T-helper 1 cell treated with Interleukin-12 subunit alpha and Interleukin-12 subunit beta and Interleukin-4 antibody, amounts not matched to agents 30 μg/mL and 1 μg/mL, for 36 hours (primary cell): ENCODE measurements at regions not wholly inside any gene's neighbourhood (a gene's known extent, or its start where the extent isn't known, plus 50 kb on each side); places are given as distances from the start of the nearest gene placed in this dataset.

Source experiments
- H3K27ac Mint-ChIP-seq: one replicate; pipeline ENCODE4 v1.8.0; 2021; ENCODE audit warnings: mild to moderate bottlenecking, mixed read lengths
- H3K27me3 Mint-ChIP-seq: one replicate; pipeline ENCODE4 v1.8.0; 2021; ENCODE audit warnings: low read depth, mixed read lengths
- H3K36me3 Mint-ChIP-seq: one replicate; pipeline ENCODE4 v1.8.0; 2021; ENCODE audit warnings: low read depth, mixed read lengths
- H3K4me1 Mint-ChIP-seq: one replicate; pipeline ENCODE4 v1.8.0; 2021; ENCODE audit warnings: low read depth, mixed read lengths
- H3K4me3 Mint-ChIP-seq: one replicate; pipeline ENCODE4 v1.8.0; 2021; ENCODE audit warnings: mild to moderate bottlenecking, moderate library complexity, mixed read lengths
- H3K9me3 Mint-ChIP-seq: one replicate; pipeline ENCODE4 v1.8.0; 2021; ENCODE audit warnings: mixed read lengths

DNA sequence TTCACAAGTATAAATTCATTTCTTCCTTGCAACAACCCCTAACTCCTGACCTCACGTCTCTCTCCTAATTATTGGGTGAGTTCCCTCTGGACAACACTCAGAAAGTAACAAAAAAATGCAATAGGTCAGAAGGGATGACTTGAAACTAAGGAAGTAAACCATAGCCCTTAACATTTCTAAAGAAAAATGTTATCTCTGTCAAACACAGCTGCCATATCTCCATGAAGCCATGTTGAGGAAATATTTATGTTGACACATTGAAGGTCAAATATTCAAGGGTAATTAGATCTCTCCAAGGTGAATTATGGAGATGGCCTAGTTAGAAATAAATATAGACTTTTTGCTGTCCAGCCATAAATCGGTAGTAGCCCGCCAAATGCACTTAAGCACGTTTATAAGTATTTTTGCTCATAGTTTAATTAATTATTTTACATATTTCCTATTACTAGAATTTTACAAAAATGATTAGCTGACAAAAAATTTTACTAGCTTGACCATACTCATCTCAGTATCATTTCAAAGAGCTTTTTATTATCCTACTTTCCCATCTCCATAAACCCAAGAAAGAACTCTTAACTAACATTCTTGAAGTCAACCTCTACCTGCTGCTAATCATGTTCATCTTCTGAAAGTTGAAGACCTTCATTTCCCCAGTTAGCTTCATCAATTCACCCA lies 160.1 kb upstream of the PKN2 start:
- Mint-ChIP-seq H3K4me3 (no peak overlapping the region), H3K27me3 (peaks cover 8% of the 10 kb centered on the region), H3K4me1 (no peaks in the 10 kb centered on the region), H3K9me3 (no peaks in the 10 kb centered on the region), H3K36me3 (no peaks in the 10 kb centered on the region), H3K27ac (no peak overlapping the region)

DNA sequence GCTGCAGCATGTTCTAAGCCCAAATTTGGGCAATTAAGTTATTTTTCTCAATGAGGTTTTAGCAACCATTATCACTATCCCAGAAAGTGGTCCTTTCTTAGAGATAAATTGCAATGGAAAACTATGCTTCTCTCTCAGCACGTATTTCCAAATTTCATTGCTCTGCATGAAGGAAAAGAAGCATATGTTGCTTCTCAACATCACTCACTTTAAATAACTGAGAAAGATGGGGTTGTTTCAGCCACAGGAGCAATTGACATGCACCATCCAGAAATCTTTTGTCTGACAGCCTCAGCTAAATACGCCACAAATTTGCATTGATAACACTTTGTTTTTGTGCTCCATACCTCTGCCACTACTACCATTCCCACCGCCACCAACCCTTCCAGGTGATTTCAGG lies 157.6 kb upstream of the PKN2 start:
- Mint-ChIP-seq H3K27ac (no peak overlapping the region), H3K27me3 (peaks cover 15% of the 10 kb centered on the region), H3K36me3 (no peaks in the 10 kb centered on the region), H3K4me1 (no peaks in the 10 kb centered on the region), H3K9me3 (no peaks in the 10 kb centered on the region), H3K4me3 (no peak overlapping the region)

DNA sequence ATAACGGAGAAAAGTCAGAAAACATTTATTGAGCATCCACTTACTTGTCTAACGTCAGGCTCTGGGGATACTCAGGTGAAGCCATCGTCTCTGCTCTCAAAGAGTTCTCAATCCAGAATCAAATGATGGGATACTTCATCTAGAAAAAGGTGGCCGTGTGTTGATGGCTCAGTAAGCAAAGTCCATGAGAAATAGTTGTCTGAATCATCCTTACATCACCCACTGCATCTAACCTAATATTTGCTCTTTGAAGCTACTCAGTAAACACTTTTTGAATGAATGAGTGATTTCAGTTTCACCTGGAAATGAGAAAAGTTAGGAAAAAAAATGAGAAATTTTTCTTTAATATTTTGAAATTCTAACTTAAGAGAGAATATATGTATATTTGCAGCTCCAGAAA lies 155.3 kb upstream of the PKN2 start:
- H3K9me3 Mint-ChIP-seq, result no peaks in the 10 kb centered on the region
- no peak overlapping the region for H3K4me3 Mint-ChIP-seq
- H3K36me3 Mint-ChIP-seq, result no peaks in the 10 kb centered on the region
- H3K27ac Mint-ChIP-seq, result no peak overlapping the region
- no peaks in the 10 kb centered on the region for H3K4me1 Mint-ChIP-seq
- peaks cover 7% of the 10 kb centered on the region for H3K27me3 Mint-ChIP-seq

DNA sequence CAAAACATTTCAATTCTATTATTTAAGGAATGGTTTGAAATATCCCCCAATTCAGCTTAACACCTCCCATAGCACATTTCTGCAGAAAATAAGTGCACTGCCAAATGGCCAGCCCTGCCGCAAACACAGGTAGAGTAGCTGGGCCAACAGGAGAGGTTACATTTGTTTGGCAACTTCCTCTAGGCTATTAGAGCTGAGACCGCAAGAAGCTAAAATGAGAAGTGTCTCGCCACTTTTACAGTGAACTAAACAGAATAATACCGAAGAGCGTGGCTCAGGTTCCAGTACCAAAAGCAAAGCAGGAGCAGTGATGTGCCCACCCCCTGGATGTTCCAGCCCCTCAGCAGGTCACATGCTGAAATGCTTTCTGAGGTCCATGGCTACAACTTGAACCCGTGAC lies 154.5 kb upstream of the PKN2 start:
- Mint-ChIP-seq H3K9me3 (no peaks in the 10 kb centered on the region), H3K36me3 (no peaks in the 10 kb centered on the region), H3K27ac (no peak overlapping the region), H3K4me1 (no peaks in the 10 kb centered on the region), H3K4me3 (no peak overlapping the region), H3K27me3 (peaks cover 7% of the 10 kb centered on the region)

DNA sequence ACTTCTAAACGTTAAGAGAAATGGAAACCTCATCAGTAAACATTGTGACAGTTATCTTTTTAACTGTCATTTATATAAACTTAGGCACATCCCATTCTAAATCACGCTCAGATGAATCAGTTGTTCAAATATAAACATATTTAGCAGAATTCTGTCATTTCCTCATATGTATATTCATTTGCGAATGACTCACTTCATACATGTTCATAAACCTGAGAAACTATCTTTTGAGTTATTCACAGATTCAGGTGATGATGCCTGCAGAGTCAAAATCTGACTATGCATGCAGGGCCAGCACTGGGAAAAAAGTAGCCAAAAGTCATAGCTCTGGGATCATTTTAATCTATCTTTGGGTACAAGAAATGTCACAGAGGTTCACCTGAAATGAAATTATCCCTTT lies 153.8 kb upstream of the PKN2 start:
- peaks cover 7% of the 10 kb centered on the region for H3K27me3 Mint-ChIP-seq
- H3K9me3 Mint-ChIP-seq, result no peaks in the 10 kb centered on the region
- H3K36me3 Mint-ChIP-seq, result no peaks in the 10 kb centered on the region
- H3K4me1 Mint-ChIP-seq, result no peaks in the 10 kb centered on the region
- H3K4me3 Mint-ChIP-seq, result no peak overlapping the region
- no peak overlapping the region for H3K27ac Mint-ChIP-seq

DNA sequence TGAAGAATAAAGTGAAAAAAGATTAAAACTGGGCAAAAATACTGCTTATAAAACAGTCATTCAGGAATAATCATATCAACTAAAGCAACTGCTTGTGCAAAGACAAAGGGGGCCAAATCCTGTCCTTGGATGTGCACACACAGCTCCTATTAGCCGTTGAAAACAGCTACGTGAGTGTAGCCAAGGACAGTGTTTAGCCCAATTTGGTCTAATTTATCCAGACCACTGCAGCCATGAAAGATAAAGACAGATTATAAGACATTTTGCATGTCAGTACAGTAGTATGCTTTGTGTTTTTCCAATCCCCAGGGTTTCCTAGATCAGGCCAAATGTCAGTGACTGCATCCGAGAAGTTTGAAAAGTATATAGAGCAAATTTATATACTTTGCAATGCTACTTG lies 146.3 kb upstream of the PKN2 start:
- Mint-ChIP-seq H3K4me3 (no peak overlapping the region), H3K9me3 (no peaks in the 10 kb centered on the region), H3K27me3 (no peaks in the 10 kb centered on the region), H3K36me3 (no peaks in the 10 kb centered on the region), H3K27ac (no peak overlapping the region), H3K4me1 (no peaks in the 10 kb centered on the region)

DNA sequence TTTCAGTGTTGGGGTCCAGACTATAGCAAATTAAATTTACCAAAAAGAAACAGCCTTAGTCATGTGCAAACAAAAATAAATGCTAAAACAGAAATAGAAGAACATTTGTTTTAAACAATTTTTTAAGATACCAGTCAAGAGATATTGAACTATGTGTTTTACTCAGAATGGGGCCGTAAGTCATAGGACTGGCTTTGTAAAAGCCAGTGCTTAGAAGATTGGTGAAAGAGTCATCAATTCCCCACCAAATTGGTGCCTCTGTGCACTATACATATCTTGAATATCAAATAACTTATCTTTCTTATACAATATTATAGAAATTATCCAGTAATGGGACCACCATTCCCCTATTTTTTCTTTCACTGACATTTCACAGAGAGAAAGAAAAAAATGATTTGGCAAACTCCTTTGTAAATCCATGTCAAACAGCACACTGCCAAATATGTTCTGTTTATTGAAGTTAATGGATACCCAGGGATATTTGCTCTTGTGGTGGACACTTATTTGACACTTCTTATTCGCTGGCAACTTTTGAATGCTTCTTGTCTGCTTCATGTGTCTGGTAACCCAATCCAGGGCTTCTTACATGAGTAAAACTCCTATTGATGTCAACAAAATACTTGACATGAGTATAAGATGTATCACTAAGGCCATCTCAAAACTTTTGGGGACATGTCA lies 145.7 kb upstream of the PKN2 start:
- H3K9me3 Mint-ChIP-seq, result no peaks in the 10 kb centered on the region
- no peak overlapping the region for H3K27ac Mint-ChIP-seq
- no peaks in the 10 kb centered on the region for H3K27me3 Mint-ChIP-seq
- no peak overlapping the region for H3K4me3 Mint-ChIP-seq
- no peaks in the 10 kb centered on the region for H3K36me3 Mint-ChIP-seq
- no peaks in the 10 kb centered on the region for H3K4me1 Mint-ChIP-seq

DNA sequence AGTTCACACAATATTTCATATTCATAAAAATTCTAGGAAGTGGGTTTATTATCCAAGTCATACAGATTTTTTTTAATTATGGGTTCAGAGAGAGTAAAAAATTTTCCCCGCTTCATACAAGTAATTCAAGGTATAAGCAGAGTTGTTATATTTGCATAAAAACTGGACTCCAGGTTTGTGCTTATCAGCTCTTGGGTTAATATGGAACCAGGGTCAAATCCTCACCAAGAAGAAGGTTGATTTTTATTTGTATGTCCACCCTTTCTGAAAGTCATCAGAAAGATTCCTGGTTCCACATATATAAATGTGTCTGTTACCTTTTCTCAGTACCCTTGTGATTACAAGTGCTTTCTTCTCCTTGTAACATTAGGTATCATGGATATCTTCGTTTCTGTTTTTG lies 143.8 kb upstream of the PKN2 start:
- Mint-ChIP-seq H3K9me3 (no peaks in the 10 kb centered on the region), H3K4me3 (no peak overlapping the region), H3K36me3 (no peaks in the 10 kb centered on the region), H3K27me3 (no peaks in the 10 kb centered on the region), H3K27ac (no peak overlapping the region), H3K4me1 (no peaks in the 10 kb centered on the region)

DNA sequence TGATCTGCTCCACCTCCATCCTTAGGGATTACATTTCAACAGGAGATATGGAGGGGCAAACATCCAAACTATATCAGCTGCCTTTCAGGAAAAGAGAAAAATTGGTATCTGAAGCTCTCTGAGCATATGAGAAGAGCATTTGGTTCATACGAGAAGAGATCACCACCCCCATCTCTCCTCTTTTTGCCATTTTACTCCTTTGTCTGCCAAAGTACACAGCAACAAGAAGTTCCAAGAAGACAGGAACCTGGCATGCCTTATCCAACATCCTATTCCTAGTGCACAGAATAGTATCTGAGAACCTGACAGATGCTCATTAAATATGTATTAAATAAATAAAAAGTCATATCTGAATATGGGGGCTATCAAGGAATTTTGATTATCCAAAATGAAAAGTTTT lies 142.5 kb upstream of the PKN2 start:
- no peak overlapping the region for H3K27ac Mint-ChIP-seq
- H3K36me3 Mint-ChIP-seq, result no peaks in the 10 kb centered on the region
- H3K27me3 Mint-ChIP-seq, result no peaks in the 10 kb centered on the region
- no peaks in the 10 kb centered on the region for H3K4me1 Mint-ChIP-seq
- H3K4me3 Mint-ChIP-seq, result no peak overlapping the region
- no peaks in the 10 kb centered on the region for H3K9me3 Mint-ChIP-seq

DNA sequence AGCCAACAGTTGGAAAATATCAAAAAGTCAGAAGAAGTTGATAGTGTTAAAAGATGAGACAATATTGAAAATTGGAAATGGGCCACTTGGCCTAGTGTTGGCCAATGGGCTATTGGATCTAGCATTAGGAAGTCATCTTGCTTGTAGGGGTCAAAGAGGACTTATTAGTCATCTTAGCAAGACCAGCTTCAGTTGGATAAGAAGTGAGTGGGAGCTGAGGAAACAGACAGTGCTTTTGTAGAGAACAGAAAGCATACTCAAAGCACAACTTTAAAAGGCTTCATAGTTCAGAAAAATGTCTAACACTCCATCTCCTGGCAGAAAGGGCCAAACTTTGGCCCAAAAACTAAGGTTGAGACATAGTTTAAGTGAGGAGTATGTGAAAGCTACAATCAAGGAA lies 139.9 kb upstream of the PKN2 start:
- Mint-ChIP-seq H3K27me3 (no peaks in the 10 kb centered on the region), H3K36me3 (no peaks in the 10 kb centered on the region), H3K4me3 (no peak overlapping the region), H3K9me3 (no peaks in the 10 kb centered on the region), H3K4me1 (no peaks in the 10 kb centered on the region), H3K27ac (no peak overlapping the region)

DNA sequence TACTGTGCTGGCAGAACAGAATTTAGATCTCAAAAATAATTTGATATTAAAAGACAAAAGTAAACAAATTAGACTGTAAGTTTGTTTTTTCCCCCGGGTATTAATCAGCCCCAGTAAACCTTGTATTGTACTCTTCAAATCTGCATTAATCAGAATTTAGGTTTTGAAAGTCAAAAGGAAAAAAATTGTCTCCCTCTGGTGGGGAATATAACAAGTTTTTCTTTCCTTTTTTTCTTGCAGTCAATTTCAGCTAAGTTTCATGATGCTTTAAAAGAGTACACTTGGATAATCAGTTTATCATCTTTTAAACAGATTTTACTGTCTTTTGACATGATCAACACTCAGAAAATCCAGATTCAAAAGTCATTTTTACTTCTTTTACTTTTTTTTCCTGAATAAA lies 134.5 kb upstream of the PKN2 start:
- Mint-ChIP-seq H3K36me3 (no peaks in the 10 kb centered on the region), H3K4me3 (no peak overlapping the region), H3K27me3 (no peaks in the 10 kb centered on the region), H3K27ac (no peak overlapping the region), H3K9me3 (no peaks in the 10 kb centered on the region), H3K4me1 (no peaks in the 10 kb centered on the region)

DNA sequence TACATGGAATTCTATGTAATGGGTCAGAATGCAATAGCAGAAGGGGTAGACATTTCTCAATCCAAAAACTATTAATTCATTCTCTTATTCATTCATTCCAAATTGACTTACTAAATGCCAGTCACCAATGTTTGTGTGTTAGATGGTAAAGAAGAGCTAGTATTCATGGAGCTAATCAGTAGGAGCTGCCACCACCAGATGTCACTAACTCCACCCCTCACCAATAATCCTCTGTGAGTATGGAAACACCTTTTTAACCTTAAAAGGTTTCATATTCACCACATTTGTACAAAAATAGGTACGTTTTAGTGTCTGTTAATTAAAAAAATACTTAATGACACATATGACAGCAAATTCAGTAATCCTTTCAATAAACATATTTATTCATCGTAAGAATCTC lies 131.8 kb upstream of the PKN2 start:
- no peak overlapping the region for H3K4me3 Mint-ChIP-seq
- no peak overlapping the region for H3K27ac Mint-ChIP-seq
- H3K27me3 Mint-ChIP-seq, result no peaks in the 10 kb centered on the region
- H3K9me3 Mint-ChIP-seq, result no peaks in the 10 kb centered on the region
- no peaks in the 10 kb centered on the region for H3K36me3 Mint-ChIP-seq
- no peaks in the 10 kb centered on the region for H3K4me1 Mint-ChIP-seq

DNA sequence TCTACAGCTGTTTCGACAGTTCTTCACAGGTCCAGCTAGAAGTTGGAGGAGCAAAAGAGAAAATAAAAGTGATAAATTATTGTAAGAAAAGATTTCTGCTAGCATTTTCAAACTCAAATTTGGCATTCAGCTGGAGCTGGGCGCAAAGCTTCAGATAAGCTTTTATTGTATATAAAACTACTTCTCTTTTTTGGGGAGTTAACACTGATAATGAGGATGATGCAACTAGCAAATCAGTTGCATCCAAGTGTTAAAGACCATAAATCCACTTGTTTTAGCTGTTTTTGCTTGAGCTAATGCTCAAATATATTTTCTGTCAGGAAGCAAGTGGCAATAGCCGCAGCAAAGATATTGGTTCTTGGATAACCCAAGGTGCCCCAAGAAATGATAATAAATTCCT lies 127.1 kb upstream of the PKN2 start:
- no peaks in the 10 kb centered on the region for H3K9me3 Mint-ChIP-seq
- H3K27me3 Mint-ChIP-seq, result no peaks in the 10 kb centered on the region
- H3K4me1 Mint-ChIP-seq, result no peaks in the 10 kb centered on the region
- no peak overlapping the region for H3K27ac Mint-ChIP-seq
- H3K4me3 Mint-ChIP-seq, result no peak overlapping the region
- H3K36me3 Mint-ChIP-seq, result no peaks in the 10 kb centered on the region

DNA sequence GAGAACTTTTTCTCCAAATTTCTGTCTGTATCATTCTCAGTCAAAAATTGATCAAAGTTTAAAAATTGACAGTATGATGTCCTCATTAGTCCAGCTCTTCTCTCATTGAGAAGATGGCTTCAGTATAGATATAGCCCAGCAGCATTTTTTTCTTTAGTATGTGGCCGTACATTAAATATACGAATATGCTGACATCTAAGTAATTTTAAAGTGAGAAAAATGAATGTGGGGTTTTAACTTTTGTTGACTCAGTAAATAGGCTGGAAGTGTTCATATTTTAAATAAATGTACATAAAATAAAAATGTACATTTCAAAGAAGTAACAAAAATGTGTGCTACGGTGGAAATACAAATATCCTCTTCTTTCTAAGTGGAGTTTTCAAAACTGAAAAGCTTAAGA lies 123.5 kb upstream of the PKN2 start:
- H3K27me3 Mint-ChIP-seq, result no peaks in the 10 kb centered on the region
- no peaks in the 10 kb centered on the region for H3K9me3 Mint-ChIP-seq
- no peaks in the 10 kb centered on the region for H3K36me3 Mint-ChIP-seq
- H3K27ac Mint-ChIP-seq, result no peak overlapping the region
- H3K4me3 Mint-ChIP-seq, result no peak overlapping the region
- H3K4me1 Mint-ChIP-seq, result no peaks in the 10 kb centered on the region

DNA sequence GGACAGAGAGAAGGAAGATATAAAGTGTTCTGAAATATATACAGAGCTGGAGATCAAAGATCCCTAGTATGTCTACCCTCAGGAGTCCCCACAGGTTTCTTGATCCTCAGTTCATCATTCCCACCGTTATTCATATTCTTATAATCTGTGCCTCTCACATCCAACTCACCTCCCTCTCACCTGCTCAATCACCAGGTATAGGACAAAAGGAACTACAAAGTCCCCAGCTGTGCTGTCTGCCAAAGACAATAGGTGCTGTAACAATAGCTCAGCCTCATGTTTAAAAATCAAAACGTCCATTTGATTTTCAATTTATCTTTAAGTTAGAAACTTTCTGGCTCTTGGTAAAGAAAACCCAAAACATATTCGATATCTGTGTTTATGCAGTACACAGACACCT lies 121.1 kb upstream of the PKN2 start:
- Mint-ChIP-seq H3K9me3 (no peaks in the 10 kb centered on the region), H3K4me1 (no peaks in the 10 kb centered on the region), H3K36me3 (no peaks in the 10 kb centered on the region), H3K27me3 (no peaks in the 10 kb centered on the region), H3K27ac (no peak overlapping the region), H3K4me3 (no peak overlapping the region)
